HG03565 (cell line): ENCODE measurements at regions not wholly inside any gene's neighbourhood (a gene's known extent, or its start where the extent isn't known, plus 50 kb on each side); places are given as distances from the start of the nearest gene placed in this dataset.

ENCODE experiments used
- ATAC-seq: cut with Tn5 transposase; IDR thresholded peaks from one replicate; pipeline ENCODE4 v1.9.1; 2021; ENCODE audit warnings: mild to moderate bottlenecking, moderate library complexity; ENCODE audit not compliant: unreplicated experiment

- ATAC-seq = no peak
Measured at GRCh38 chr19:32223595-32224370, 121.6 kb upstream of the ZNF507 start.

GRCh38 chr19:32224371-32225244 lies 120.8 kb upstream of the ZNF507 start:
- peak; percentile 53 for ATAC-seq

GRCh38 chr19:32227561-32228165 lies 117.7 kb upstream of the ZNF507 start:
- ATAC-seq = no peak

GRCh38 chr19:32230441-32230840 lies 115.0 kb upstream of the ZNF507 start:
- no peak for ATAC-seq

- no peak for ATAC-seq
Measured at GRCh38 chr19:32231020-32231419, 114.4 kb upstream of the ZNF507 start.

GRCh38 chr19:32231691-32232090 lies 113.7 kb upstream of the ZNF507 start:
- ATAC-seq = no peak

GRCh38 chr19:32232449-32232848 lies 113.0 kb upstream of the ZNF507 start:
- no peak for ATAC-seq

GRCh38 chr19:32233091-32233490 lies 112.3 kb upstream of the ZNF507 start:
- no peak for ATAC-seq

GRCh38 chr19:32233885-32234284 lies 111.5 kb upstream of the ZNF507 start:
- ATAC-seq = no peak

- ATAC-seq = no peak
Measured at GRCh38 chr19:32234663-32235217, 110.7 kb upstream of the ZNF507 start.

- peak; percentile 83 for ATAC-seq
Measured at GRCh38 chr19:32238076-32238475, 107.3 kb upstream of the ZNF507 start.

GRCh38 chr19:32240316-32240715 lies 105.1 kb upstream of the ZNF507 start:
- no peak for ATAC-seq

- no peak for ATAC-seq
Measured at GRCh38 chr19:32241306-32241705, 104.1 kb upstream of the ZNF507 start.

- no peak for ATAC-seq
Measured at GRCh38 chr19:32241932-32242710, 103.3 kb upstream of the ZNF507 start.

GRCh38 chr19:32246006-32246405 lies 99.4 kb upstream of the ZNF507 start:
- no peak for ATAC-seq

GRCh38 chr19:32251634-32252332 lies 93.6 kb upstream of the ZNF507 start:
- ATAC-seq = no peak

- no peak for ATAC-seq
Measured at GRCh38 chr19:32252333-32252669, 93.1 kb upstream of the ZNF507 start.

- no peak for ATAC-seq
Measured at GRCh38 chr19:32253683-32254508, 91.5 kb upstream of the ZNF507 start.

GRCh38 chr19:32254509-32254890 lies 90.9 kb upstream of the ZNF507 start:
- ATAC-seq = no peak
